HG03159 (cell line): ENCODE measurements at regions not wholly inside any gene's neighbourhood (a gene's known extent, or its start where the extent isn't known, plus 50 kb on each side); places are given as distances from the start of the nearest gene placed in this dataset.
A peak's percentile ranks its signal among the peaks of the same experiment; 100 is the strongest.

Experiments used
- ATAC-seq: cut with Tn5 transposase; IDR thresholded peaks from one replicate; pipeline ENCODE4 v1.9.1; 2021; ENCODE audit warnings: mild to moderate bottlenecking, moderate library complexity; ENCODE audit not compliant: unreplicated experiment

DNA sequence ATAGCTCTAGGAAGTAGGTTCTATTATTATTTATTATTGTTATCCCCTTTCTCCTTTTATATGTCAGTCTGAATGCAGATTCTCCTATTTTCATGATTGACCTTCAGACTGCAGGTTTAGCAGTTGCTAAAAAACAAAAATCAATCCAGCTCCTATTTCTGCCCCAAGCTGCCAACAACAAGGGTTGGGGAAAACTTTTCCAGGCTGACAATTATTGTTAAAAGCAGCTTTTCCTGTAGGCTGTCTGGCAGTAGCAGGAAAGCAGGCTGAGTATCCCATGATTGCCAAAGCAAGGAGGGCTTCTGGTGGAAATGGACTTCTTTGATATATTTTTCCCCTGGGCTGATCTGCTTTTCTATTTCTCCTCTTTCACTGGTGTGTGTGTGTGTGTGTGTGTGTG is 78.0 kb upstream of the CTLA4 start:
- no peak for ATAC-seq

DNA sequence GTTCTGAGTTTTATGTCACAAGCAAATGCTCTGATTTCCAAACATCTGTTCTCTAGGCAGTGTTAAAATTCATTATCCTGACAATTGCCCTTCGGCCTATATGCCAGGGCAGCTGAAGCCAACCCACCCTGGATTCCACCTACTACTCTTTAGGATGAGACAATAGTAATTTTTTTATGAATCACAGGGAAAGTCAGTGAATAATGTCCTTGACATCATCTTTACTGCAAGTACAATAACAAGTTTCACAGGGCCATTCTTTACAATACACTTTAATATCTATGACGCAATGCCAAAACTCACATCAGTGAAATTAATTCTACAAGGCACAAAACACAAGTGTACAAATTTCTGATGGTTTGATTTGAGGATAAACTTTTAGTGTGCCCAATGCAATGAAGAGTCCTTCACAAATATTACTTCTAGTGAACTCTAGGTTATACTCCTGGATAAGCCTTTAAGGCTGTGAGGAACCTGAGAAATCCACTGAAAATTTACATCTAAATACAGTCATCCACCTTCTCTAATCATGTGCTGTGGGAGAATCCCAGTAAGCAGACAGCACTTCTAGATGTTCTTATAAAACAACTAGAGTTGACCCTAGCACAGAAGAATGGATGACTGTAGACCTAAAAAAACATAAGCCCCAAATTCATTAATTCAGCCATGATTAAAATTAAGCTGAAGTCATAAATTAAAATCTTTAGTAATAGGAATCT is 77.3 kb upstream of the CTLA4 start:
- no peak for ATAC-seq

DNA sequence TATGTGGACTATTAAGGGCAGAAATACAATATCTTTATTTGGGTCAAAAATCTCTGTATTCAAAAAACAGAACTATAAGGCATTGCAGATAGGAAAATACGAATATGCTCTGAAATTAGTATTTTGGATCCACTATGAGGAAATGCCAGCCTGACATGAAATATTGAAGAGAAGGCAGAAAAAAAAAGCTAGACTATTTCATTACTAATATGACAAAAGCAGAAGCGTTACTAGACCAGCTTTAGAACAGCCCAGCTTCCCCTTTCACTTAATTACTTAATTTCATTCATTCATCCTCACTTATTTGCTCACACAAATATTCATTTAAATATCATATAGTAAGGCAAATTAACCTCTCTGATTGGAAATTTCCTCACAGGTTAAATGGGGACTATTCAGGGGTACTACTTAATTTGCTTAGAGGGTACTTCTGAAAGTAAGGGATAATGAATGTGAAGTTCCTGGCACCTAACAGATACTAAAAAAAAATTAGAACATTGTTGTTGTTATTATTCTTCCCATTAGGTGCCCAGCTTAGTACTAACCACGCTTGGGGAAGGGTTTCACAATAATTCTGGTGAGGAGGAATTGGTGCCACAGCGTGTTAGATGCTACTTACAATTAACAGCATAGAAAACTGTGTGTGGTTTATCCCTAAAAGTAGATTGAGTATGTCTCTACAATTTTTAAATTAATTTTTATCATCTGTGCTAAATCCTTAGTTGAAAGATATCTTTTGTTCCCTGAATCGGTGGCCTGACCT is 71.1 kb upstream of the CTLA4 start:
- ATAC-seq: no peak

DNA sequence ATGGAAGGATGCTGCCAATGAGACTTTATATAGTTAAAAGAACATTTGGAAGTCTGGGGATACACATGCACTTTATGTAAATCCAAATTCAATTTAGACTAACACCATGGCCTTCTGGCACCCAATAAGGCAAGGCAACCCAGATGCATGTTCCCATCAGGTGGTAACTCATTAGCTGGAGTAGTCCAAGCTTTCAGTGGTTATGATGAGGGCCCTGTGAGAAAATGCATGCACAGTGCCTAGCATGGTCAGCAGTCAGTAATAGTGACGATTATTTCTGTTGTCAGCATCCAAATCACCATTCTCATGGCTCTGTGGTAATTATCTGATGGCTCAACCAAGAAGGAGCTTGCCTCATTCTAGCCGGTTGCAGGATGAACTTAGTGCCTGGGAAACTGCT is 70.3 kb upstream of the CTLA4 start:
- no peak for ATAC-seq

DNA sequence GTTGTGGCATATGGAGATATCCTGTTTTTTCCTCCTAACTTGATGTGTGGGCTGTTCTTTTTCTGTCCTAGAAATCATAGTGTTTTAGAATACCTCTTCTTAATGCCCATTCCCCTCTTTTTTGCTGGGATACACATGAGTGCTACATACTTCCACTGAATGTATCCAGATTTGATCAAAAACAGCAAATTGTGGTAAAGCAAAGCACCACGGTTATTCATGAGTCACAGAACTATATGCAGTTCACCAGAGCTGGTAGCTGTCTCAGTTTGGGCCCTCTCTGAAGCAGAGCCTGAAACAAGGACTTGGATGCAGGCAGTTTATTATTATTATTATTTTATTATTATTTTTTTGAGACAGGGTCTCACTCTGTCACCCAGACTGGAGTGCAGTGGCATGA is 69.9 kb upstream of the CTLA4 start:
- ATAC-seq: no peak

DNA sequence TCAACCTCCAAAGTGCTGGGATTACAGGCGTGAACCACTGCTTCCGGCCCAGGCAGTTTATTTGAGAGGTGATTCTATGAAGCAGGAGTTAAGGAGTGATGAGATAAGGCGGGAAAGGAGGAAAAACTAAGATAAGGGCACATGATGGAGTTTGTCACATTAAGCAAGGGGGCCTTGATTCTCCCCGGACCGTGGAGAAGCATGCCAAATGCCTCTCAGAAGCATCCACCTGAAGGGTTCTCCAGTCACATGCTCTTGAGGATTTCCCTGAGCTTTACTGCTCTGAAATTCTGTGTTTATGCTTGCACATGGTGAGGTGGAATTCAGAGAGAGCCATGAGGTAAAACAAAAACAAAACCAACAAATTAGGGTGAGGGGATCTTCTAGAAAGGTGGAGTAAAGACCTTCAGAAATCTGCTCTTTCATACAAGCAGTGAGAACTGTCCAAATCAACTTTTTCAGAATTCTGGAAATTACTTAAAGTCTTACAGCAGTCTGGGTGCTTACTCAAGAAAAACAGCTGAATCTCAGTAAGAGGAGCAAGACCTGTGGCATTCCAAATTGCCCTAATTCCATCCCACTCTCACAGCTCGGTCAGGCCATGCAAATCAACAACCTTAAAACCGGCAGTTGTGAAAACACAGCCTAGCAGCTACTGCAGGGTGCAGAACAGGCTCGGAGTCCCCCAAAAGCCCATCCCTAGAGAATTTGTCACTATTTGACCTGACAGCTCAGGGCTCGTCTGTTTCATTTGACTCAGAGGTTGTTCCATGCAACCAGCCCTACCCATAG is 69.1 kb upstream of the CTLA4 start:
- no peak for ATAC-seq

DNA sequence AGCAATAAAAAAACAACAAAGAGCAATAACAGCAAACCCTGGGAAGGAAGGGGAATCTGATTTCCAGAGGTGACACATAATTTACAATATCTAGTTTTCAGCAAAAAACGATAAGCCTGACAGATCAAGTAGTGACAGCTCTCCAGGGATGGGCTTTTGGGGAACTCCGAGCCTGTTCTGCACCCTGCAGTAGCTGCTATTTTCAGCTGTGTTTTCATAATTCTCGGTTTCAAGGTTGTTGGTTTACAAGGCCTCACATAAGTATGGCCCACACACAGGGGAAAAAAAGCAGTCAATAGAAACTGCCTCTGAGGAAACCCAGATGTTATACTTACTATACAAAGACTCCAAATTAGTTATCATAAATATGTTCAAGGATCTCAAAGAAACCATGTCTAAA is 67.7 kb upstream of the CTLA4 start:
- peak; percentile 87 for ATAC-seq

DNA sequence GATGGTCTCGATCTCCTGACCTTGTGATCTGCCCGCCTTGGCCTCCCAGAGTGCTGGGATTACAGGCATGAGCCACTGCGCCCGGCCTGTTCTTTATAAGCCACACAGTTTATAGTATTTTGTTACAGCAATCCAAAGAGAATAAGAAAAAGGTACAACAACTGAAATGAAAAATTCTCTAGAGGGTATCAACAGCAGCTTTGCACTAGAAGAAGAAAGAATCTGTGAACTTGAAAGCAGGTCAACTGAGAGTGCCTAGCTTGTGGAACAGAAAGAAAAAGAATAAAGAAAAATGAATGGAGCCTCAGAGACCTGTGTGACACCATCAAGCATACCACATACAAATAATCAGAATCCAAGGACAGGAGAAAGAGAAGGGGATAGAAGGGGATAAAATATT is 66.8 kb upstream of the CTLA4 start:
- ATAC-seq: no peak

DNA sequence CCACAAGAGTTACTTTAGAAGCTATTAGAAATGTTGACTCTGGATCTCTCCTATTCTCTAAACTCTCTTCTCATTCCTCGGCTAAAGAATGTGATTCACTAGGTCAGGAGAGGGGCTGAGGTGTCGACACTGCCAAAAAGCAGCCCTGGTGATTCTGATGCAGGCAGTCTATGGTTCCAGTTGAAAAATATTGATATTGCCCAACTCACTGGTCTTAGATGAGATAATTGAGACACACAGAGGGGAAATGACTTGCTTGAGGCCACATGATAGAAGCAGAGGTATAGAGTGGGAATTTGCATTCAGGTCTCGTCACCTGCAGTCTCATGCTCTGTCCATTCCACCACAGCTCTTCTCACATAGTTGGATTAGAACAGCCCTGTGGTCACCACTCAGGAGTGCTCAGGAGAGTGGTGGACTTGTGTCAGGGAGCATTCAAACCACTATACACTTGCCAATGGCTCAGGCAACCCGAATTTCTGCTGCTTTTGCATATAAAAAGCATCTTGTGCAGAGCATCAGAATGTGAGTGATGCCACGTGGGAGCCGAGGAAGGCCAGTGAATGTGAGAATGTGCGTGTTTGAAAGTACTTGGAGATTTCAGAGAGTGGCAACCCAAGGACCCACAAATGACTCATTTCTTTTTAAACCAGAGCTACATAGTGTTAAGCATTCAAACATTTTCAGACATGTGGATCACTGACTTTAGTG is 65.1 kb upstream of the CTLA4 start:
- ATAC-seq: no peak

DNA sequence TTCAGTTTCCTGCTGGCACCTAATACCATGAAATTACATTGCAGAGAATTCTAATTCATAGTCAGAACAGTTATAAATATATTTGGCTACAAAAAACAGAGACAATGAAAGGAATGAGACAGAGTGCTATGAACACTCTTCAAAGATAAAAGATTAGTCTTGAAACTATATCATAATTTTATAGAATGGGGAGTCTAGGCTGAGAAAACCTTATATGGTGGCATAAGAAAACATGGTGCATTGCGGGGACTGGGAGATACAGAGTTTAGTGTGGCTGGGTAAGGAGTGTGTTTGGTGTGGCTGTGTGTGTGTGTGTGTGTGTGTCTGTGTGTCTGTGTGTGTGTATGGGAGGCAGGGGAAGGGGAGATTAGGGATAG is 64.5 kb upstream of the CTLA4 start:
- ATAC-seq: no peak

DNA sequence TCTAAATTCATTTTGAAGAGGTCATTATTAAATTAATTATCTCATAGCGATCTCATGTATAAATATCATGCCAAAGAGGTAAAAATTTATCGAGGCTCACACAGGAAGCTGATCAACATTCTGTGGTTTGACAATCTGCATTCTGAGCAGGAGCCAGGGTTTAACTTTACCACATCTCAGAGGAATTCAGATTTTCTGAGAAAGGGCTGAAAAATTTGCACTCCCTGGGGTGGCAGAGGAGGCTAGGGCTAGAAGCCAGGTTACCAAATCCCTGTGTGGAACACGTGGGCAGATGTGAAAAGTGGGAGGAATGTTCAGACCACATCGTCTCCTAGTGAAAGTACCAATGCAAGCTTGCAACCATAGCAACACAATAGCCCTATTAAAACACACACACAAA is 63.5 kb upstream of the CTLA4 start:
- ATAC-seq: no peak

DNA sequence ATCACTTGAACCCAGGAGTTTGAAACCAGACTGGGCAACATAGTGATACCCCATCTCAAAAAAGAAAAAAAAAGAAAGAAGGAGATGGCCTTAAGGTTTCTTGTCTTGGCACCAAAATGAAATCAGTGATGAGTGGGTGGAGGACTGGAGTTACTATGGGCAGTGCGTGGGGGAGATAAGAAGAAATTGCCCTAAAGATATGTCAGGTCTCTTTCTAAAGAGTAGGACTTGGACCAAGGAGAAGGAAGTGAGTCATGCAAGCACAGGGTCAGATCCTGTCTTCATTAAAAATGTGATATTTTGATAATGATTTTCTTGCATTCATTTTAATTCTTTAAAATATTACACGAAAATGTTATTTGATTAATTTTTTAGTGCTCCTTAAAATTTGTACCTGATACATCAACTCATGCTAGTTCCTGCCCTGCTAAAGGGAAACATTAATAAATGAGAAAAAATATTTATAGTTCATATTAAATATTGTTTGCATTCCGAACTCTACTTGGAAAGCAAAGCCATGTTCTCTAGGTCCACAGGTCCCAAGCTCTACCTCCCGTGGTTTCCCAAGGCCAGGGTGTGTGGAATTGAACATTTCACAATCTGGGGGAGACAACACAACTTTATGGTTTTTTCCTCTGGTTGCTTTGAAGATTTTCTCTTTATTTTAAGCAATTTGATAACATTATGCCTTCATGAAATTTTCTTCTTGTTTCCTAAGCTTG is 62.6 kb upstream of the CTLA4 start:
- no peak for ATAC-seq

DNA sequence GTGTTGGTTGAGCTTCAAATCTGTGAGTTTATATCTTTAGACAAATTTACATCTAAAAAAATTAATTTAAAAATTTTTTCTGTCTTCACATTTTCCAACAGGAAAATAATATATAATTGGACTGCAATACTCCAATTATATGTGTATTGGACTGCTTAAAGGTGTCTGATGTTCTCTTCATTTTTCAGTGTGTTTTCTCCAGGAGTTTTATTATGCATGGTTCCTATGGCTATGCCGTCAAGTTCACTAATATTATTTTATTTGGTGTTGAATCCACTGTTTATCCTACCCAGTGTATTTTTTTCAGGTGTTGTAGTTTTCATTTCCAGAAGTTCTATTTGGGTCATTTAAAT is 62.1 kb upstream of the CTLA4 start:
- no peak for ATAC-seq

DNA sequence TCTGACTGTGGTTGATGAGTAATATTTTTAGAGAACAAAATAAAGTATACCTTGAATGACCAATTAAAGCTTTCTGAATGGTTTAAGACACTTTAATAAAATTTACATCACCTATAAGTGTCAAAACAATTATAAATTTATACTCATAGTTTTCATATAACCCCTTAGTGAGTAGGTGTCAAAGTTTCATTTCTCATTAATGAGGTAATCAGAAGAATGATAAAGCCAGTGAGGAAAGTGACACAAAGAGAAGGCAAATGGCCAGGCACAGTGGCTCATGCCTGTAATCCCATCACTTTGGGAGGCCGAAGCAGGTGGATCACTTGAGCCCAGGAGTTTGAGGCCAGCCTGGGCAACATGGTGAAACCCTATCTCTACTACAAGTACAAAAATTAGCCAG is 60.8 kb upstream of the CTLA4 start:
- no peak for ATAC-seq

DNA sequence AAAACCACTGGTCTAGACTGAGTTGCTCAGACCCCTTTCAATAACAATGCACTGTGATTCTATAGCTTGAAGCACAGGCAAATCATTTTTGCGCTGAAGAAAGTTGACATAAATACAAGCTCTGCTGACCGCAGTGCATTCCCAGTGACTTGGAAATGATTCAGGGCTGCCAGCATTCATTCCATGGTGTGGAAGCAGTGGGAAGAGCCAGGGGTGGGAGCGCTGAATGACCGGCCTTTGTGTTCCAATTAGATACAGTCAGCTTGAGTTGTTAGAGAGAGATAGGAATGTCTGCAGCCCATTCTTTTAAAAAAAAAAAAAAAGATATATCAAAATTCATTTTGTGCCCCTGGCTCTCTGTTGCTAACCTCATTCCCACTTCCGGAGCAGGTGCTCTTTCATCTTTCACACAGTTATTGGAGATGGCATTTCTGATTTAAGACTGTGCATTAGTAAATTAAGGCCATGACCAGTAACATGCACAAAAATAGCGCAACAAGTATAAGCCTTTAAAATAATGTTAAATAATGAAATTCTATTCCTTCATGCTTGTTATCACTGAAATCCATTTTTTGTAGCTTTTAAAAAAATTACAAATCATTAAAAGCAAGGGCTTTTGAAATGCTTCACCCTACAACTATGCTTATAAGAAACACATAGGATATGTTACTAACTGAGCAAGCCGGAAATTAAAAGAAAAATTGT is 59.4 kb upstream of the CTLA4 start:
- no peak for ATAC-seq

DNA sequence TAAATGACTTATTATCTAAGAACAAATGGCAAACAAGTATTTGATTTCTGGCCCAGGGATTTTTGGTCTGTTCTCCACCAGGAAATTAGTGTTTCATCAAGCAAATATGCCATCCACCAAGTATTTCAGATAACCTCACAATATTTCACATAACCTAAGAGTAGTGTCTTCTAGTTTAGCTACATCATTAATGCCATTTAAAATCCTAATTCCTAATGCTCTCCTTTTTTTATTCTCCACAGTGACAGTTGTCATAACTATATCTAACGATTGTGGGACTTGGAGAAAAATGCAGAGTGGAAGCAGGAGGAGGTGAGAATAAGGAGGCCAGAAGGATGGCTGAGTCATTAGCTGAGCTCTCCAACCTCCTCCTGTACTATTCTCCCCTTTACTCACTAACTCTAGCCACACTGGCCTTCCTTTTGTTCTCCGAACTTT is 58.5 kb upstream of the CTLA4 start:
- no peak for ATAC-seq

DNA sequence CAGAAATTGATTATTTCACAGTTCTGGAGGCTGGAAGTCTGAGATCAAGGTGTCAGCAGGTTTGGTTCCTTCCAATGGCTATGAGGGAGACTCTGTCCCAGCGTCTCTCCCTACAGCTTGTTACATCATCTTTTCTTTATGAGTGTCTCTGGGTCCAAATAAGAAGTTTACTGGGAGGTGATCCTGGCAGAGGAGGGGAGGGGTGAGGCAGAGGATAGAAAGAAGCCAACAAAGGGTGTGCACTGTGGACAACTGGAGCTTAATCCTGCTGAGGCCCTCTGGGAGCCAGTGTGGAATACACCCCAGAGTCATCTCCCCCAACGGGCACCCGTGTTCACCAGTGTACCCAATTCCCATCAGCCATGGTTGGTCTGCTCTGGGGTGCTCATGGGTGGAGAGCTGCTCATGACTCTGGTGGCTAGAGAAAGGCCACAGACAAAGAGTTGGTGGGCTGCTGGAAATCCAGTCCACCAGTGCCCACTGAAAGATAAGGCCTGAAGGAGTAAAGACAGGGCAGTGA is 57.5 kb upstream of the CTLA4 start:
- ATAC-seq: no peak

DNA sequence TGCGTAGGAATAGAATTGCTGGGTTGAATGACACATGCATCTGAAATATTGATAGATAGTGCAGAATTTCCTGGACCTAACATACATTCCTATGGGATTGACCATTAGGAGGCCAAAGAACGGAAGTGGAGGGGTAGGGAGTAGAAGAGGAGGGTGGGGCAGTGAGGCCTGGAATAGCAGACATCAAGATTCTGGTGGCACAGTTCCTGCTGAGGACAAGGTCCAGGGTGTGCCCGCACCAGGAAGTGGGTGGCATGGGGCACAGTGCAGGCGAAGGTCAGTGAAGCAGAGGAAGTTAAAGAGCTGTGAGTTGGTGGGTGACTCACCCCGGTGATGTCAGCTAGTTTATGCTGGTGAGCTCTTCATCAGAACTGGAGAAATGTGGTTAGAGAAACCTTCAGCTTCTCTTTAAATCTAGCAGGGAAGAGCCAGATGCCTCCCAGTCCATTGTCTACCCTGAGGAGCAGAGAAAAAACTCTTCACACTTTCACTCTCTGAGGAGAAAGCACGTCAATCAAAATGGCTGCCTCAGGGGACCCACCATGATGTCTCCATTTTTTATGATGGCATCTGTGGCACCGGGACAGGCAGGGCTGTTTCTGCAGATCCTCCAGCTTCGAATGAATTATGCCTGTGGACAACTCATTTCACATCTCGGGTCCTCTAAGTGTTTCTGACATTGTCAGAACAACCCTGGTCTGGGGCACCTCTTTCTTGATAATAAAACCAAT is 55.9 kb upstream of the CTLA4 start:
- no peak for ATAC-seq
